CD4-positive, alpha-beta T cell (primary cell): ENCODE measurements at regions not wholly inside any gene's neighbourhood (a gene's known extent, or its start where the extent isn't known, plus 50 kb on each side); places are given as distances from the start of the nearest gene placed in this dataset.

Source experiments
- ATAC-seq: fragments of 200-7000 bp; cut with Tn5 transposase; one replicate; pipeline ENCODE4 v1.10.0; 2022; ENCODE audit warnings: mild to moderate bottlenecking; ENCODE audit not compliant: poor library complexity
- CTCF ChIA-PET: fragments of 350-600 bp; sonication (Branson Sonifier 250); formaldehyde crosslinking; loops from one replicate; lab custom pipeline; 2021; ENCODE audit warnings: antibody characterized with exemption, inconsistent platforms; lab: Charles Lee
- POLR2A ChIA-PET: fragments of 350-600 bp; sonication (Branson Sonifier 250); formaldehyde crosslinking; loops from one replicate; lab custom pipeline; 2021; ENCODE audit warnings: antibody characterized with exemption, inconsistent platforms; lab: Charles Lee
- DNase-seq, 14 experiments: peaks; one replicate each; pipeline ENCODE4 v3.0.0-alpha.2; 2013 to 2020; ENCODE audit warnings: mixed read lengths in 2 of 14
- H3K27ac ChIP-seq, 2 donors: one replicate each; pipeline versions ENCODE4 v1.5.1 to v1.7.0; 2013; ENCODE audit warnings: low read length in 2 of 2, low read depth in 1 of 2, mild to moderate bottlenecking in 1 of 2
- H3K27me3 ChIP-seq, 2 experiments: 1 replicate in 1 of 2; 2 replicates in 1 of 2; pipeline versions ENCODE4 v1.6.1 to v1.7.0; 2013; ENCODE audit warnings: low read length in 2 of 2, control low read depth in 1 of 2, mild to moderate bottlenecking in 1 of 2, moderate library complexity in 1 of 2; ENCODE audit not compliant: insufficient read depth in 2 of 2, control insufficient read depth in 1 of 2
- H3K36me3 ChIP-seq: one replicate; pipeline ENCODE4 v1.6.1; 2013; ENCODE audit warnings: low read length, control low read depth; ENCODE audit not compliant: insufficient read depth
- H3K4me1 ChIP-seq: one replicate; pipeline ENCODE4 v1.6.1; 2013; ENCODE audit warnings: low read length, control low read depth; ENCODE audit not compliant: insufficient read depth
- H3K4me3 ChIP-seq: one replicate; pipeline ENCODE4 v1.5.1; 2013; ENCODE audit warnings: mild to moderate bottlenecking, low read length, moderate library complexity
- H3K9me3 ChIP-seq, 2 experiments: 1 replicate in 1 of 2; 2 replicates in 1 of 2; pipeline versions ENCODE4 v1.6.1 to v1.7.0; 2013; ENCODE audit warnings: low read length in 2 of 2, mild to moderate bottlenecking in 2 of 2, control low read depth in 1 of 2, moderate library complexity in 1 of 2; ENCODE audit not compliant: control insufficient read depth in 1 of 2, insufficient read depth in 1 of 2
- H3K27ac Mint-ChIP-seq: one replicate; pipeline ENCODE4 v1.8.0; 2020; ENCODE audit warnings: mixed read lengths
- H3K27me3 Mint-ChIP-seq: one replicate; pipeline ENCODE4 v1.8.0; 2021; ENCODE audit warnings: mixed read lengths
- H3K36me3 Mint-ChIP-seq: one replicate; pipeline ENCODE4 v1.8.0; 2021; ENCODE audit warnings: low read depth, mixed read lengths
- H3K4me1 Mint-ChIP-seq: one replicate; pipeline ENCODE4 v1.8.0; 2021; ENCODE audit warnings: low read depth, mixed read lengths
- H3K4me3 Mint-ChIP-seq: one replicate; pipeline ENCODE4 v1.8.0; 2020; ENCODE audit warnings: mild to moderate bottlenecking, mixed read lengths
- H3K9me3 Mint-ChIP-seq: one replicate; pipeline ENCODE4 v1.8.0; 2020; ENCODE audit warnings: mixed read lengths
- intact Hi-C, 2 experiments: fragments of 100-400 bp; cut with DNase I in 1 of 2; cut with micrococcal nuclease in 1 of 2; formaldehyde crosslinking; loops; one replicate each; pipeline versions ENCODE4 v1.15.1 to v1.9.0; 2023 to 2025; cut with DNase I, micrococcal nuclease
- TF ChIP-seq, protein P1 (sequence below): fragments of 200-600 bp; IDR thresholded peaks from one replicate; pipeline ENCODE4 v1.8.0; 2022; ENCODE audit warnings: antibody characterized with exemption, mild to moderate bottlenecking

DNA sequence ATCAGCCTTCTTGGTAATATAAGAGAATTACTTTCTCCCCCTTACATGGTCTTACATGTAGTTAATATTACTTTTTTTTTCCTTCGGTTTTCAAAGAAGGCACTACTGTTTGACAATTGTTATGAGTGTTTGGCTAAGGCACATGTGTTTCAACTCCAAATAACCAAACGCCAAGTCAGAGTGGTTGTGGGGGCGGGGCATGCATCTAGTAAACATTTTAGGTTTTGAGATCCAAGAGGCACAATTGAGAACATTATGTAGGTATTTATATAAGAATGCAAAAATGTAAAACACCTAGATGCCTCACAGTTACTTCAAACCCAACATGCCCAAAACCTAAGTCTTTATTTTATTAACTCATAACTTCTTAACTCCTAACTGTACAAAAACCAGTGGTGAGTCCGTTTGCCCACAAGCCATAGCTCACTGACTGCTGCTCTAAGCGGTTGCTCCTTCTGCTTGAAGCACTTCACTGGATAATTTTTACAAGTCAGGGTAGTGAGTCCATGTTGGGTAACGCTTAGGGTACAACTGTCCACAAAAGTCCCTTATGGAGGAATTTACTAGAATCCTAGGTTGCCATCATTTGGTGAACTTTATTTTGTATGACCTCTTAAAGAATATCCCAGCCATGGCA lies 189.9 kb downstream of the HUNK start:
- H3K27ac ChIP-seq, result no peak overlapping the region
- H3K36me3 ChIP-seq, result no peaks in the 10 kb centered on the region
- TF ChIP-seq, protein P1, sequence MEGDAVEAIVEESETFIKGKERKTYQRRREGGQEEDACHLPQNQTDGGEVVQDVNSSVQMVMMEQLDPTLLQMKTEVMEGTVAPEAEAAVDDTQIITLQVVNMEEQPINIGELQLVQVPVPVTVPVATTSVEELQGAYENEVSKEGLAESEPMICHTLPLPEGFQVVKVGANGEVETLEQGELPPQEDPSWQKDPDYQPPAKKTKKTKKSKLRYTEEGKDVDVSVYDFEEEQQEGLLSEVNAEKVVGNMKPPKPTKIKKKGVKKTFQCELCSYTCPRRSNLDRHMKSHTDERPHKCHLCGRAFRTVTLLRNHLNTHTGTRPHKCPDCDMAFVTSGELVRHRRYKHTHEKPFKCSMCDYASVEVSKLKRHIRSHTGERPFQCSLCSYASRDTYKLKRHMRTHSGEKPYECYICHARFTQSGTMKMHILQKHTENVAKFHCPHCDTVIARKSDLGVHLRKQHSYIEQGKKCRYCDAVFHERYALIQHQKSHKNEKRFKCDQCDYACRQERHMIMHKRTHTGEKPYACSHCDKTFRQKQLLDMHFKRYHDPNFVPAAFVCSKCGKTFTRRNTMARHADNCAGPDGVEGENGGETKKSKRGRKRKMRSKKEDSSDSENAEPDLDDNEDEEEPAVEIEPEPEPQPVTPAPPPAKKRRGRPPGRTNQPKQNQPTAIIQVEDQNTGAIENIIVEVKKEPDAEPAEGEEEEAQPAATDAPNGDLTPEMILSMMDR, result no peak
- DNase-seq, result no peak
- intact Hi-C loops, result no loop called here
- no peak overlapping the region for H3K4me3 ChIP-seq
- Mint-ChIP-seq H3K9me3 (no peaks in the 10 kb centered on the region), H3K4me3 (no peak overlapping the region), H3K4me1 (no peaks in the 10 kb centered on the region), H3K27ac (no peak overlapping the region), H3K36me3 (no peaks in the 10 kb centered on the region), H3K27me3 (peaks cover 16% of the 10 kb centered on the region)
- no peak for ATAC-seq
- CTCF ChIA-PET, result no interaction called here
- H3K9me3 ChIP-seq, result peaks cover 0 to 4% of the 10 kb centered on the region in 2 experiments
- no peaks in the 10 kb centered on the region for H3K4me1 ChIP-seq
- POLR2A ChIA-PET, result no interaction called here
- peaks cover 3 to 4% of the 10 kb centered on the region in 2 experiments for H3K27me3 ChIP-seq

DNA sequence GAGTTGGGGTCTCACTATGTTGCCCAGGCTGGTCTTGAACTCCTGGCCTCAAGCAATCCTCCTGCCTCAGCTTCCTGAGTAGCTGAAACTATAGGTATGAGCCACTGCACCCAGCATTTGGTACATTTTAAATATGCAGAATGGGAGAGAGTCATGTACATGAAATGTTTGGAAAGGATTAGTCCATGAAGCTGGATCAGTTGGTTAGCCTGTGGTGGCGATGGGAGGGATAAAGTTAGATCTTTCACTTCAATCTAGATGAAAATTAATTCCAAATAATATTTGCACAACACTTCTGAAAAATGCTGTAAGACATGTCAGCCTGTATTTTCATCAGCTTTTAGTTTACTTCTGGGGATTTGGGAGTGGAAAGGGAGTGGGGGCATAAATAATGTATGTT lies 188.9 kb downstream of the HUNK start:
- ChIA-PET CTCF (no interaction called here), POLR2A (no interaction called here)
- peaks cover 0 to 3% of the 10 kb centered on the region in 2 experiments for H3K9me3 ChIP-seq
- no peak overlapping the region for H3K4me3 ChIP-seq
- H3K27ac ChIP-seq, result no peak overlapping the region
- no peaks in the 10 kb centered on the region for H3K36me3 ChIP-seq
- H3K4me1 ChIP-seq, result no peaks in the 10 kb centered on the region
- TF ChIP-seq, protein P1, result no peak
- H3K27me3 ChIP-seq, result peaks cover 3 to 4% of the 10 kb centered on the region in 2 experiments
- H3K27ac Mint-ChIP-seq, result no peak overlapping the region
- intact Hi-C loops, result no loop called here
- H3K4me1 Mint-ChIP-seq, result no peaks in the 10 kb centered on the region
- H3K36me3 Mint-ChIP-seq, result no peaks in the 10 kb centered on the region
- peaks cover 16% of the 10 kb centered on the region for H3K27me3 Mint-ChIP-seq
- no peak for ATAC-seq
- DNase-seq, result no peak
- no peak overlapping the region for H3K4me3 Mint-ChIP-seq
- no peaks in the 10 kb centered on the region for H3K9me3 Mint-ChIP-seq

- Histone ChIP-seq H3K9me3 (peaks cover under 1 to 14% of the 10 kb centered on the region in 2 experiments), H3K27me3 (peaks cover 0 to 3% of the 10 kb centered on the region in 2 experiments), H3K4me1 (no peaks in the 10 kb centered on the region), H3K27ac (no peak overlapping the region), H3K4me3 (no peak overlapping the region), H3K36me3 (no peaks in the 10 kb centered on the region)
- no peaks in the 10 kb centered on the region for H3K36me3 Mint-ChIP-seq
- peaks cover 10% of the 10 kb centered on the region for H3K27me3 Mint-ChIP-seq
- no peak for ATAC-seq
- TF ChIP-seq, protein P1, result no peak
- DNase-seq, result no peak
- POLR2A ChIA-PET, result no interaction called here
- peaks cover 9% of the 10 kb centered on the region for H3K9me3 Mint-ChIP-seq
- no peak overlapping the region for H3K27ac Mint-ChIP-seq
- H3K4me3 Mint-ChIP-seq, result no peak overlapping the region
- intact Hi-C loops, result no loop called here
- H3K4me1 Mint-ChIP-seq, result no peaks in the 10 kb centered on the region
- CTCF ChIA-PET, result no interaction called here
These were observed 184.0 kb downstream of the HUNK start for GRCh38 chr21:32056791-32057190.
